Putamen (tissue), 1 donor: ENCODE measurements at regions not wholly inside any gene's neighbourhood (a gene's known extent, or its start where the extent isn't known, plus 50 kb on each side); places are given as distances from the start of the nearest gene placed in this dataset.

Experiments used
- DNase-seq: peaks from one replicate; pipeline ENCODE4 v3.0.0-alpha.2; 2016; ENCODE audit warnings: low spot score

- DNase-seq, result no peak
These were observed 119.8 kb downstream of the TENT4A start for GRCh38 chr5:6832994-6833393.

GRCh38 chr5:6833406-6833805, 120.2 kb downstream of the TENT4A start:
- no peak for DNase-seq

- DNase-seq, result no peak
These were observed 123.9 kb downstream of the TENT4A start for GRCh38 chr5:6837095-6837494.

- no peak for DNase-seq
These were observed 124.4 kb downstream of the TENT4A start for GRCh38 chr5:6837519-6838110.

GRCh38 chr5:6838736-6839135, 125.5 kb downstream of the TENT4A start:
- no peak for DNase-seq

GRCh38 chr5:6840136-6840793, 127.0 kb downstream of the TENT4A start:
- DNase-seq, result no peak

- no peak for DNase-seq
These were observed 130.1 kb downstream of the TENT4A start for GRCh38 chr5:6843335-6843734.

- no peak for DNase-seq
These were observed 130.6 kb downstream of the TENT4A start for GRCh38 chr5:6843821-6844220.

GRCh38 chr5:6845856-6846255, 132.6 kb downstream of the TENT4A start:
- no peak for DNase-seq

- DNase-seq, result no peak
These were observed 134.6 kb downstream of the TENT4A start for GRCh38 chr5:6847870-6848269.

GRCh38 chr5:6849316-6850105, 136.3 kb downstream of the TENT4A start:
- DNase-seq, result no peak

- DNase-seq, result no peak
These were observed 136.8 kb downstream of the TENT4A start for GRCh38 chr5:6850106-6850432.

GRCh38 chr5:6856653-6857052, 143.4 kb downstream of the TENT4A start:
- no peak for DNase-seq

GRCh38 chr5:6858419-6858818, 145.2 kb downstream of the TENT4A start:
- no peak for DNase-seq

GRCh38 chr5:6859023-6859422, 145.8 kb downstream of the TENT4A start:
- no peak for DNase-seq

- no peak for DNase-seq
These were observed 146.9 kb downstream of the TENT4A start for GRCh38 chr5:6859951-6860638.

- no peak for DNase-seq
These were observed 147.8 kb downstream of the TENT4A start for GRCh38 chr5:6861036-6861435.

- DNase-seq, result no peak
These were observed 148.4 kb downstream of the TENT4A start for GRCh38 chr5:6861667-6862066.

- DNase-seq, result no peak
These were observed 149.1 kb downstream of the TENT4A start for GRCh38 chr5:6862306-6862705.

GRCh38 chr5:6867712-6868111, 154.5 kb downstream of the TENT4A start:
- no peak for DNase-seq

GRCh38 chr5:6868171-6868570, 154.9 kb downstream of the TENT4A start:
- peak; percentile 38 for DNase-seq

- no peak for DNase-seq
These were observed 155.5 kb downstream of the TENT4A start for GRCh38 chr5:6868575-6869215.
